GM18907 (cell line): ENCODE measurements at regions not wholly inside any gene's neighbourhood (a gene's known extent, or its start where the extent isn't known, plus 50 kb on each side); places are given as distances from the start of the nearest gene placed in this dataset.

Experiments
- ATAC-seq: cut with Tn5 transposase; IDR thresholded peaks from one replicate; pipeline ENCODE4 v1.9.1; 2021; ENCODE audit warnings: mild to moderate bottlenecking, moderate library complexity; ENCODE audit not compliant: unreplicated experiment

GRCh38 chr10:31143331-31143935 lies 111.8 kb upstream of the ZNF438 start:
- ATAC-seq: no peak

GRCh38 chr10:31145986-31146385 lies 114.3 kb upstream of the ZNF438 start:
- no peak for ATAC-seq

- ATAC-seq: no peak
Observed at GRCh38 chr10:31146491-31147209, 115.0 kb upstream of the ZNF438 start.

- ATAC-seq: no peak
Observed at GRCh38 chr10:31147210-31147608, 115.5 kb upstream of the ZNF438 start.

- no peak for ATAC-seq
Observed at GRCh38 chr10:31148951-31149350, 117.3 kb upstream of the ZNF438 start.

GRCh38 chr10:31149835-31150512 lies 118.3 kb upstream of the ZNF438 start:
- no peak for ATAC-seq

- ATAC-seq: no peak
Observed at GRCh38 chr10:31151301-31151700, 119.6 kb upstream of the ZNF438 start.

GRCh38 chr10:31152421-31153135 lies 120.9 kb upstream of the ZNF438 start:
- ATAC-seq: no peak

- no peak for ATAC-seq
Observed at GRCh38 chr10:31153161-31153560, 121.5 kb upstream of the ZNF438 start.

GRCh38 chr10:31153692-31154091 lies 122.0 kb upstream of the ZNF438 start:
- no peak for ATAC-seq

- no peak for ATAC-seq
Observed at GRCh38 chr10:31154996-31155395, 123.3 kb upstream of the ZNF438 start.

GRCh38 chr10:31157123-31158010 lies 125.7 kb upstream of the ZNF438 start:
- ATAC-seq: no peak

GRCh38 chr10:31158011-31158658 lies 126.5 kb upstream of the ZNF438 start:
- no peak for ATAC-seq

- ATAC-seq: no peak
Observed at GRCh38 chr10:31166606-31167005, 134.9 kb upstream of the ZNF438 start.

- ATAC-seq: no peak
Observed at GRCh38 chr10:31170636-31171035, 139.0 kb upstream of the ZNF438 start.

- ATAC-seq: no peak
Observed at GRCh38 chr10:31171402-31172083, 139.9 kb upstream of the ZNF438 start.

- no peak for ATAC-seq
Observed at GRCh38 chr10:31172925-31173324, 141.3 kb upstream of the ZNF438 start.

- ATAC-seq: no peak
Observed at GRCh38 chr10:31173752-31174151, 142.1 kb upstream of the ZNF438 start.

GRCh38 chr10:31179091-31179680 lies 139.8 kb upstream of the ZEB1 start:
- no peak for ATAC-seq
